ENCODE measurements at regions not wholly inside any gene's neighbourhood (a gene's known extent, or its start where the extent isn't known, plus 50 kb on each side); places are given as distances from the start of the nearest gene placed in this dataset.

GRCh38 chr2:237218756-237219155 is 133.1 kb downstream of the COPS8 start:
- no peak overlapping the region for H3K4me3 ChIP-seq
- H3K27ac ChIP-seq: peak overlapping the region in 1 of 4 donors; percentile 29
- 64 to 65% methylated on average over 2 of the region's 2 CpGs for WGBS, 2 donors
- no peak for DNase-seq
- TF ChIP-seq, protein P1, sequence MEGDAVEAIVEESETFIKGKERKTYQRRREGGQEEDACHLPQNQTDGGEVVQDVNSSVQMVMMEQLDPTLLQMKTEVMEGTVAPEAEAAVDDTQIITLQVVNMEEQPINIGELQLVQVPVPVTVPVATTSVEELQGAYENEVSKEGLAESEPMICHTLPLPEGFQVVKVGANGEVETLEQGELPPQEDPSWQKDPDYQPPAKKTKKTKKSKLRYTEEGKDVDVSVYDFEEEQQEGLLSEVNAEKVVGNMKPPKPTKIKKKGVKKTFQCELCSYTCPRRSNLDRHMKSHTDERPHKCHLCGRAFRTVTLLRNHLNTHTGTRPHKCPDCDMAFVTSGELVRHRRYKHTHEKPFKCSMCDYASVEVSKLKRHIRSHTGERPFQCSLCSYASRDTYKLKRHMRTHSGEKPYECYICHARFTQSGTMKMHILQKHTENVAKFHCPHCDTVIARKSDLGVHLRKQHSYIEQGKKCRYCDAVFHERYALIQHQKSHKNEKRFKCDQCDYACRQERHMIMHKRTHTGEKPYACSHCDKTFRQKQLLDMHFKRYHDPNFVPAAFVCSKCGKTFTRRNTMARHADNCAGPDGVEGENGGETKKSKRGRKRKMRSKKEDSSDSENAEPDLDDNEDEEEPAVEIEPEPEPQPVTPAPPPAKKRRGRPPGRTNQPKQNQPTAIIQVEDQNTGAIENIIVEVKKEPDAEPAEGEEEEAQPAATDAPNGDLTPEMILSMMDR (IDR thresholded peaks at IDR 0.05): no peak
- no peaks in the 10 kb centered on the region for H3K9me3 ChIP-seq
- no peaks in the 10 kb centered on the region for H3K36me3 ChIP-seq
- ATAC-seq: no peak
- no peaks in the 10 kb centered on the region for H3K27me3 ChIP-seq
- no peak for FAIRE-seq
- no peaks in the 10 kb centered on the region for H3K4me1 ChIP-seq
- intact Hi-C loops (cut with DNase I): no loop called here

- 68 to 77% methylated on average over 2 of the region's 4 CpGs for WGBS, 2 donors
- TF ChIP-seq, protein P1 (IDR thresholded peaks at IDR 0.05): no peak
- Histone ChIP-seq H3K9me3 (no peaks in the 10 kb centered on the region), H3K27ac (no peak overlapping the region), H3K4me3 (no peak overlapping the region), H3K27me3 (no peaks in the 10 kb centered on the region), H3K36me3 (no peaks in the 10 kb centered on the region), H3K4me1 (no peaks in the 10 kb centered on the region)
- intact Hi-C loops (cut with DNase I): no loop called here
- DNase-seq (no peak), ATAC-seq (no peak), FAIRE-seq (no peak)
Observed at GRCh38 chr2:237219826-237220225, 134.1 kb downstream of the COPS8 start.

DNA sequence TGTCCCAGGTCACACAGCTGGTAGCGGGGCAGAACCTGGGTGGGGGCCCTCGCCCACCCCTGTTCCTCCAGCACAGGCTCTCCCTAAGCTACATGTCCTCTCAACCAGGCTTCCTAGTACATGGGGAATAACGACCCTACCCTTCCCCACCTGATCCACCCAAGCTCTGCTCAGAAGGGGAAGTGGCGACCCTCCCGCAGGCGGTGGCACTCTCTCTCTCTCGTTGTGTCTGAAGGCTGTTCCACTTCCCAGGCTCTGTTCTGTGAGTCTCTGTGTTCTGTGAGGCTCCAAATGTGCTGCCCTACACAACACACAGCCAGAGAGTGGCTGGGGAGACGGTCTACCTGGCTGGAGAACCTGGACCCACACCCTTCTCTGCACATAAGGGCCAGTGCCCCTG is 135.8 kb downstream of the COPS8 start:
- H3K4me1 ChIP-seq: no peaks in the 10 kb centered on the region
- FAIRE-seq (no peak), DNase-seq (no peak), ATAC-seq (no peak)
- H3K27ac ChIP-seq: no peak overlapping the region
- 75 to 77% methylated on average over 8 of the region's 8 CpGs for WGBS, 2 donors
- H3K27me3 ChIP-seq: no peaks in the 10 kb centered on the region
- intact Hi-C loops (cut with DNase I): no loop called here
- TF ChIP-seq, protein P1 (IDR thresholded peaks at IDR 0.05): no peak
- no peaks in the 10 kb centered on the region for H3K9me3 ChIP-seq
- no peak overlapping the region for H3K4me3 ChIP-seq
- no peaks in the 10 kb centered on the region for H3K36me3 ChIP-seq

- intact Hi-C loops (cut with DNase I): no loop called here
- 28 to 36% methylated on average over 9 of the region's 9 CpGs for WGBS, 2 donors
- DNase-seq (no peak), ATAC-seq (peak in 3 of 4 donors; percentile 38 to 42 (median 40)), FAIRE-seq (no peak)
- Histone ChIP-seq H3K9me3 (no peaks in the 10 kb centered on the region), H3K4me1 (no peaks in the 10 kb centered on the region), H3K27ac (peak overlapping the region in 1 of 4 donors; percentile 40), H3K4me3 (no peak overlapping the region), H3K36me3 (no peaks in the 10 kb centered on the region), H3K27me3 (no peaks in the 10 kb centered on the region)
- TF ChIP-seq, protein P1 (IDR thresholded peaks at IDR 0.05): no peak
Observed at GRCh38 chr2:237222178-237222577, 136.5 kb downstream of the COPS8 start.

- Histone ChIP-seq H3K4me1 (no peaks in the 10 kb centered on the region), H3K36me3 (no peaks in the 10 kb centered on the region), H3K9me3 (no peaks in the 10 kb centered on the region), H3K4me3 (no peak overlapping the region), H3K27ac (no peak overlapping the region), H3K27me3 (no peaks in the 10 kb centered on the region)
- ATAC-seq (no peak), FAIRE-seq (no peak), DNase-seq (no peak)
- 47 to 58% methylated on average over 4 of the region's 4 CpGs for WGBS, 2 donors
- intact Hi-C loops (cut with DNase I): no loop called here
- TF ChIP-seq, protein P1 (IDR thresholded peaks at IDR 0.05): no peak
Observed at GRCh38 chr2:237222601-237223041, 136.9 kb downstream of the COPS8 start.

All from pancreas (tissue), 10 donors.